SK-N-SH (cell line): ENCODE measurements at regions not wholly inside any gene's neighbourhood (a gene's known extent, or its start where the extent isn't known, plus 50 kb on each side); places are given as distances from the start of the nearest gene placed in this dataset.

Experiments used
- CTCF ChIA-PET: fragments of 300-600, 350-600 bp; formaldehyde crosslinking; extraction: SDS; loops from one replicate; lab custom pipeline; 2021; lab: Yijun Ruan, JAX
- POLR2A ChIA-PET: fragments of 350-600 bp; sonication (Branson Sonifier 250); formaldehyde crosslinking; extraction: SDS; loops from one replicate; lab custom pipeline; 2020; ENCODE audit warnings: antibody characterized with exemption, inconsistent platforms; lab: Yijun Ruan, JAX
- DNase-seq: peaks from one replicate; pipeline ENCODE4 v3.0.0; 2012
- H2AFZ ChIP-seq: fragments of 200-600 bp; sonication (generic); 2 replicates; pipeline ENCODE4 v1.8.1; 2016; ENCODE audit warnings: antibody characterized with exemption, mild to moderate bottlenecking, low read depth
- H3F3A ChIP-seq: fragments of 200-600 bp; sonication (generic); replicated peaks from 2 replicates; pipeline ENCODE3; 2016; ENCODE audit warnings: antibody characterized with exemption, mild to moderate bottlenecking; ENCODE audit not compliant: insufficient read depth
- H3K27ac ChIP-seq, 2 experiments: fragments of 200-500 bp in 1 of 2; fragments of 200-600 bp in 1 of 2; sonication (Bioruptor generic) in 1 of 2; sonication (generic), shearing (Covaris generic) in 1 of 2; 2 replicates each; pipeline versions ENCODE4 v1.5.1 to v1.6.1; 2014 to 2016; ENCODE audit warnings: low read depth in 2 of 2, inconsistent platforms in 1 of 2, low read length in 1 of 2, mild to moderate bottlenecking in 1 of 2, mixed read lengths in 1 of 2
- H3K27me3 ChIP-seq: fragments of 200-600 bp; sonication (generic), shearing (Covaris generic); 2 replicates; pipeline ENCODE4 v1.6.1; 2016; ENCODE audit warnings: mixed run types; ENCODE audit not compliant: insufficient read depth
- H3K36me3 ChIP-seq, 2 experiments: fragments of 200-500 bp in 1 of 2; fragments of 200-600 bp in 1 of 2; sonication (Bioruptor generic) in 1 of 2; sonication (generic) in 1 of 2; replicated peaks in 1 of 2; 2 replicates each; pipeline versions ENCODE3 to v1.5.1; 2014 to 2016; ENCODE audit warnings: low read length in 1 of 2, mild to moderate bottlenecking in 1 of 2; ENCODE audit not compliant: insufficient read depth in 2 of 2, control insufficient read depth in 1 of 2
- H3K4me1 ChIP-seq, 2 experiments: fragments of 200-500 bp in 1 of 2; fragments of 200-600 bp in 1 of 2; sonication (Bioruptor generic) in 1 of 2; sonication (generic), shearing (Covaris generic) in 1 of 2; 2 replicates each; pipeline versions ENCODE4 v1.5.1 to v1.6.1; 2014 to 2016; ENCODE audit warnings: low read depth in 1 of 2, low read length in 1 of 2, mixed run types in 1 of 2; ENCODE audit not compliant: insufficient read depth in 2 of 2, control insufficient read depth in 1 of 2
- H3K4me2 ChIP-seq: fragments of 200-600 bp; sonication (generic), shearing (Covaris generic); 2 replicates; pipeline ENCODE4 v1.6.1; 2017; ENCODE audit warnings: mixed run types
- H3K4me3 ChIP-seq, 2 experiments: fragments of 200-500 bp in 1 of 2; fragments of 200-600 bp in 1 of 2; sonication (Bioruptor generic) in 1 of 2; sonication (generic), shearing (Covaris generic) in 1 of 2; 2 replicates each; pipeline versions ENCODE4 v1.5.1 to v1.8.1; 2014 to 2016; ENCODE audit warnings: low read depth in 2 of 2, inconsistent platforms in 1 of 2, low read length in 1 of 2, mild to moderate bottlenecking in 1 of 2, mixed read lengths in 1 of 2, moderate library complexity in 1 of 2
- H3K79me2 ChIP-seq: fragments of 200-600 bp; sonication (generic); 2 replicates; pipeline ENCODE4 v1.8.1; 2017; ENCODE audit warnings: mild to moderate bottlenecking; ENCODE audit not compliant: insufficient read depth
- H3K9ac ChIP-seq: fragments of 200-600 bp; sonication (generic); 2 replicates; pipeline ENCODE4 v1.6.1; 2017; ENCODE audit warnings: mixed run types
- H3K9me2 ChIP-seq: fragments of 200-600 bp; sonication (generic); 2 replicates; pipeline ENCODE4 v1.6.1; 2017; ENCODE audit warnings: mixed run types
- H3K9me3 ChIP-seq: fragments of 200-600 bp; sonication (generic); 2 replicates; pipeline ENCODE4 v1.6.1; 2017; ENCODE audit warnings: mixed run types, mild to moderate bottlenecking, moderate library complexity
- H4K20me1 ChIP-seq: fragments of 200-600 bp; sonication (generic); 2 replicates; pipeline ENCODE4 v1.6.1; 2017; ENCODE audit warnings: mild to moderate bottlenecking, mixed run types; ENCODE audit not compliant: insufficient read depth
- CHD2 ChIP-seq: fragments of 150-350 bp; IDR thresholded peaks from 2 replicates; pipeline ENCODE4 v1.6.1; 2018; ENCODE audit warnings: low read length; ENCODE audit not compliant: partially characterized antibody
- ELF1 ChIP-seq: IDR thresholded peaks from 2 replicates; pipeline ENCODE4 v1.4.0; 2012
- EP300 ChIP-seq, 2 experiments: IDR thresholded peaks; 2 replicates each; pipeline versions ENCODE4 v1.4.0 to v1.6.1; 2012; ENCODE audit warnings: borderline replicate concordance in 1 of 2, low read depth in 1 of 2, low read length in 1 of 2
- EZH2phosphoT487 ChIP-seq: fragments of 200-600 bp; sonication (generic); IDR thresholded peaks from 2 replicates; pipeline ENCODE4 v1.6.1; 2017; ENCODE audit warnings: low read depth, mixed run types, mild to moderate bottlenecking, antibody characterized with exemption, moderate library complexity, borderline replicate concordance
- FOSL2 ChIP-seq: IDR thresholded peaks from 2 replicates; pipeline ENCODE4 v1.4.0; 2012; ENCODE audit warnings: low read depth, mild to moderate bottlenecking, moderate library complexity, borderline replicate concordance
- FOXM1 ChIP-seq: IDR thresholded peaks from 2 replicates; pipeline ENCODE4 v1.4.0; 2012; ENCODE audit warnings: low read depth, mild to moderate bottlenecking
- GATA2 ChIP-seq: sonication (generic); formaldehyde crosslinking; IDR thresholded peaks from 2 replicates; pipeline ENCODE4 v1.5.0; 2020; ENCODE audit warnings: mild to moderate bottlenecking, missing genetic modification reagents
- IRF3 ChIP-seq: fragments of 150-350 bp; IDR thresholded peaks from 2 replicates; pipeline ENCODE4 v1.6.1; 2016; ENCODE audit warnings: mild to moderate bottlenecking, low read depth, low read length
- JUND ChIP-seq: IDR thresholded peaks from 2 replicates; pipeline ENCODE4 v1.4.0; 2012
- MAX ChIP-seq: IDR thresholded peaks from 2 replicates; pipeline ENCODE4 v1.4.0; 2012; ENCODE audit warnings: low read depth
- MEF2A ChIP-seq: IDR thresholded peaks from 2 replicates; pipeline ENCODE4 v1.4.0; 2012; ENCODE audit warnings: low read depth, borderline replicate concordance
- MXI1 ChIP-seq: IDR thresholded peaks from 2 replicates; pipeline ENCODE4 v1.6.1; 2012; ENCODE audit warnings: mild to moderate bottlenecking, low read depth, low read length, improper control_type of control experiment
- NFIC ChIP-seq: IDR thresholded peaks from 2 replicates; pipeline ENCODE4 v1.4.0; 2012; ENCODE audit warnings: borderline replicate concordance
- POLR2AphosphoS5 ChIP-seq: IDR thresholded peaks from 2 replicates; pipeline ENCODE4 v1.6.1; 2012; ENCODE audit warnings: low read depth, low read length
- RAD21 ChIP-seq: IDR thresholded peaks from 2 replicates; pipeline ENCODE4 v1.6.1; 2012; ENCODE audit warnings: mild to moderate bottlenecking, low read length
- RCOR1 ChIP-seq: fragments of 150-350 bp; IDR thresholded peaks from 2 replicates; pipeline ENCODE4 v1.6.1; 2017; ENCODE audit warnings: antibody characterized with exemption, low read length
- RFX5 ChIP-seq: IDR thresholded peaks from 2 replicates; pipeline ENCODE4 v1.6.1; 2012; ENCODE audit warnings: mild to moderate bottlenecking, improper control_type of control experiment, low read length
- SMC3 ChIP-seq: IDR thresholded peaks from 2 replicates; pipeline ENCODE4 v1.6.1; 2012; ENCODE audit warnings: low read depth, low read length, improper control_type of control experiment
- TAF1 ChIP-seq: IDR thresholded peaks from 2 replicates; pipeline ENCODE4 v1.6.1; 2012; ENCODE audit warnings: low read depth, mild to moderate bottlenecking, low read length, moderate library complexity, borderline replicate concordance
- TCF12 ChIP-seq: IDR thresholded peaks from 2 replicates; pipeline ENCODE4 v1.4.0; 2012
- TEAD4 ChIP-seq: IDR thresholded peaks from 2 replicates; pipeline ENCODE4 v1.4.0; 2012; ENCODE audit warnings: mild to moderate bottlenecking, borderline replicate concordance; ENCODE audit not compliant: insufficient read depth
- YY1 ChIP-seq: IDR thresholded peaks from 2 replicates; pipeline ENCODE4 v1.4.0; 2012; ENCODE audit warnings: low read depth, mild to moderate bottlenecking
- ZBTB33 ChIP-seq: IDR thresholded peaks from 2 replicates; pipeline ENCODE4 v1.4.0; 2012; ENCODE audit warnings: low read depth, borderline replicate concordance
- WGBS: methylation state at CpG from one replicate; pipeline ENCODE4 v1.1.6; 2017; ENCODE audit warnings: low lambda C conversion rate; 5-methylcytosine and 5-hydroxymethylcytosine counted together
- TF ChIP-seq, protein P1 (sequence below): IDR thresholded peaks from 2 replicates; pipeline ENCODE4 v1.6.1; 2012; ENCODE audit warnings: mild to moderate bottlenecking, low read depth, low read length, moderate library complexity

DNA sequence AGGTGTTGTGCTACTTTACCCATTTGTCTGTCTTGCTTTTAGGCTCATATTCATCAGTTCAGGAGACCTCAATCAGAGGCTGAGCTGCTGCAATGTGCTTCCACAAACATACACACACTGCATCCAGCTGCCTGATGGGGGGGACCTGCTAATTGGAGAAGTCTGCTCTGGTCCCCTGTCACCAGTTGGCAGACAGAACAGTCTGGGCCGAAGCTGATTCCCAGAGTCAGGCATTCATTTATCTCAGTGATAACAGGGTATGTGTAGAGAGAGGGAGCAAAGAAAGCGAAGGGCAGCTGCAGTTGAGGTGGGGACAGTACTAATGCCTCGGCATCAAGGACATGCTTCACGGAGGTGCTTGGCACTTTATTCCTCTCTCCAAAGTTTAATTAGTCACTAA lies 584.3 kb upstream of the PIK3C3 start:
- POLR2A ChIA-PET = no interaction called here
- H3K36me3 ChIP-seq = no peaks in the 10 kb centered on the region
- CTCF ChIA-PET = interaction anchor here (0.6 to 1.8 kb wide), 3 partner anchors 9 to 21 kb away, joined by 3 to 11 read pairs (median 3); no protein-coding TSS in a partner anchor

DNA sequence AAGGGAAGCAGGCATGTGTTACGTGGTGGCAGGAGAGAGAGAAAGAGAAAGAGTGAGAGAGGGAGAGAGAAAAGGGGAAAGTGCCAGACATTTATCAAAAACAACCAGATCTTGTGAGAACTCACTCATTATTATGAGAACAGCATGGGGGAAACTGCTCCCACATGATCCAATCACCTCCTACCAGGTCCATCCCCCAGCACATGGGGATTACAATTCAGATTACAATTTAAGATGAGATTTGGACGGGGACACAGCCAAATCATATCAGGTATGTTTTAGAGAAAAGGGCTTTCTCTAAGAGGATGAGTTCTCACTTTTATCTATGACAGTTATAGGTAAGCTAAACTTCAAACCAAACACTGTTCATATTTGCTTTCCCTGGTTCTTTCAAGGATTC lies 597.3 kb upstream of the PIK3C3 start:
- Histone ChIP-seq H3K9me3 (no peaks in the 10 kb centered on the region), H4K20me1 (no peaks in the 10 kb centered on the region), H3K4me1 (no peaks in the 10 kb centered on the region), H3K79me2 (no peaks in the 10 kb centered on the region), H2AFZ (no peak overlapping the region), H3K9ac (no peak overlapping the region), H3K36me3 (no peaks in the 10 kb centered on the region), H3F3A (no peaks in the 10 kb centered on the region), H3K9me2 (no peaks in the 10 kb centered on the region), H3K27me3 (no peaks in the 10 kb centered on the region), H3K4me2 (no peak overlapping the region), H3K27ac (no peak overlapping the region), H3K4me3 (no peak overlapping the region)
- DNase-seq = no peak
- ChIA-PET CTCF (no interaction called here), POLR2A (no interaction called here)
- 32% methylated on average over 2 of the region's 2 CpGs for WGBS
- TF ChIP-seq RCOR1 (no peak), SMC3 (no peak), MAX (no peak), GATA2 (CRISPR knock-in tag) (no peak), YY1 (no peak), NFIC (no peak), TEAD4 (no peak), JUND (no peak), ZBTB33 (no peak), MXI1 (no peak), POLR2AphosphoS5 (no peak), RAD21 (no peak), IRF3 (no peak), MEF2A (no peak), FOXM1 (no peak), FOSL2 (no peak), TAF1 (no peak)
- TF ChIP-seq, protein P1, sequence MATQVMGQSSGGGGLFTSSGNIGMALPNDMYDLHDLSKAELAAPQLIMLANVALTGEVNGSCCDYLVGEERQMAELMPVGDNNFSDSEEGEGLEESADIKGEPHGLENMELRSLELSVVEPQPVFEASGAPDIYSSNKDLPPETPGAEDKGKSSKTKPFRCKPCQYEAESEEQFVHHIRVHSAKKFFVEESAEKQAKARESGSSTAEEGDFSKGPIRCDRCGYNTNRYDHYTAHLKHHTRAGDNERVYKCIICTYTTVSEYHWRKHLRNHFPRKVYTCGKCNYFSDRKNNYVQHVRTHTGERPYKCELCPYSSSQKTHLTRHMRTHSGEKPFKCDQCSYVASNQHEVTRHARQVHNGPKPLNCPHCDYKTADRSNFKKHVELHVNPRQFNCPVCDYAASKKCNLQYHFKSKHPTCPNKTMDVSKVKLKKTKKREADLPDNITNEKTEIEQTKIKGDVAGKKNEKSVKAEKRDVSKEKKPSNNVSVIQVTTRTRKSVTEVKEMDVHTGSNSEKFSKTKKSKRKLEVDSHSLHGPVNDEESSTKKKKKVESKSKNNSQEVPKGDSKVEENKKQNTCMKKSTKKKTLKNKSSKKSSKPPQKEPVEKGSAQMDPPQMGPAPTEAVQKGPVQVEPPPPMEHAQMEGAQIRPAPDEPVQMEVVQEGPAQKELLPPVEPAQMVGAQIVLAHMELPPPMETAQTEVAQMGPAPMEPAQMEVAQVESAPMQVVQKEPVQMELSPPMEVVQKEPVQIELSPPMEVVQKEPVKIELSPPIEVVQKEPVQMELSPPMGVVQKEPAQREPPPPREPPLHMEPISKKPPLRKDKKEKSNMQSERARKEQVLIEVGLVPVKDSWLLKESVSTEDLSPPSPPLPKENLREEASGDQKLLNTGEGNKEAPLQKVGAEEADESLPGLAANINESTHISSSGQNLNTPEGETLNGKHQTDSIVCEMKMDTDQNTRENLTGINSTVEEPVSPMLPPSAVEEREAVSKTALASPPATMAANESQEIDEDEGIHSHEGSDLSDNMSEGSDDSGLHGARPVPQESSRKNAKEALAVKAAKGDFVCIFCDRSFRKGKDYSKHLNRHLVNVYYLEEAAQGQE = no peak

More for the DNA sequence above, 584.3 kb upstream of the PIK3C3 start:
- H3F3A ChIP-seq = no peaks in the 10 kb centered on the region
- no peaks in the 10 kb centered on the region for H3K27me3 ChIP-seq
- DNase-seq = peak; percentile 58
- no peak overlapping the region for H3K4me2 ChIP-seq
- no peaks in the 10 kb centered on the region for H4K20me1 ChIP-seq
- no peak overlapping the region; a peak in 1 of 4 replicates for H3K4me3 ChIP-seq
- WGBS = 33% methylated on average over 4 of the region's 4 CpGs
- H3K9ac ChIP-seq = no peak overlapping the region
- no peaks in the 10 kb centered on the region for H3K9me2 ChIP-seq
- H3K27ac ChIP-seq = peak overlapping the region in 1 of 2 experiments; percentile 98; a peak in 2 of 4 replicates
- H2AFZ ChIP-seq = no peak overlapping the region
- H3K79me2 ChIP-seq = no peaks in the 10 kb centered on the region
- peaks cover 0 to 18% of the 10 kb centered on the region in 2 experiments; a peak in 2 of 4 replicates for H3K4me1 ChIP-seq
- H3K9me3 ChIP-seq = no peaks in the 10 kb centered on the region
- TF ChIP-seq ELF1 (no peak), RFX5 (peak; percentile 93), CHD2 (peak; percentile 14), EP300 (IDR thresholded peaks at IDR 0.05; ENCODE audit: borderline replicate concordance in 1 of 2, low read depth in 1 of 2, low read length in 1 of 2) (peak in 1 of 2 experiments; percentile 81; a peak in 2 of 4 replicates), GATA2 (CRISPR knock-in tag) (peak; percentile 56), RAD21 (peak; percentile 38), TCF12 (peak; percentile 20; the same call in 1 of the 2 replicates), EZH2phosphoT487 (no peak)
- TF ChIP-seq, all 33 proteins: peak for 6
